Right kidney (tissue), 1 donor: ENCODE measurements at regions not wholly inside any gene's neighbourhood (a gene's known extent, or its start where the extent isn't known, plus 50 kb on each side); places are given as distances from the start of the nearest gene placed in this dataset.
A peak's percentile ranks its signal among the peaks of the same experiment; 100 is the strongest.

Source experiments
- DNase-seq: peaks from one replicate; pipeline ENCODE4 v3.0.0-alpha.2; 2016

GRCh38 chr18:77762642-77763041 is 513.0 kb downstream of the GALR1 start:
- DNase-seq = no peak

GRCh38 chr18:77763530-77764145 is 514.0 kb downstream of the GALR1 start:
- no peak for DNase-seq

- peak; percentile 22 for DNase-seq
Measured at GRCh38 chr18:77765468-77765867, 515.8 kb downstream of the GALR1 start.

- no peak for DNase-seq
Measured at GRCh38 chr18:77766421-77766820, 516.8 kb downstream of the GALR1 start.

- DNase-seq = no peak
Measured at GRCh38 chr18:77772177-77772576, 522.5 kb downstream of the GALR1 start.

GRCh38 chr18:77776104-77776503 is 526.5 kb downstream of the GALR1 start:
- DNase-seq = no peak

- DNase-seq = no peak
Measured at GRCh38 chr18:77777163-77777562, 527.5 kb downstream of the GALR1 start.

GRCh38 chr18:77784759-77785379 is 535.2 kb downstream of the GALR1 start:
- DNase-seq = no peak

GRCh38 chr18:77785415-77785975 is 535.8 kb downstream of the GALR1 start:
- no peak for DNase-seq

GRCh38 chr18:77803024-77803423 is 553.4 kb downstream of the GALR1 start:
- DNase-seq = no peak

- no peak for DNase-seq
Measured at GRCh38 chr18:77804382-77804781, 554.7 kb downstream of the GALR1 start.

- DNase-seq = no peak
Measured at GRCh38 chr18:77807650-77808049, 558.0 kb downstream of the GALR1 start.

GRCh38 chr18:77811503-77811902 is 561.9 kb downstream of the GALR1 start:
- DNase-seq = no peak

- DNase-seq = no peak
Measured at GRCh38 chr18:77815666-77816338, 566.2 kb downstream of the GALR1 start.

- no peak for DNase-seq
Measured at GRCh38 chr18:77818328-77818727, 568.7 kb downstream of the GALR1 start.

GRCh38 chr18:77820472-77820871 is 570.8 kb downstream of the GALR1 start:
- DNase-seq = no peak

- DNase-seq = no peak
Measured at GRCh38 chr18:77821892-77822291, 572.2 kb downstream of the GALR1 start.

- no peak for DNase-seq
Measured at GRCh38 chr18:77822632-77823031, 573.0 kb downstream of the GALR1 start.

GRCh38 chr18:77833807-77834206 is 584.2 kb downstream of the GALR1 start:
- DNase-seq = no peak

- no peak for DNase-seq
Measured at GRCh38 chr18:77851802-77852201, 602.2 kb downstream of the GALR1 start.

- DNase-seq = no peak
Measured at GRCh38 chr18:77853859-77854258, 604.2 kb downstream of the GALR1 start.

GRCh38 chr18:77857678-77858655 is 608.3 kb downstream of the GALR1 start:
- peak; percentile 42 for DNase-seq
